ENCODE measurements at regions not wholly inside any gene's neighbourhood (a gene's known extent, or its start where the extent isn't known, plus 50 kb on each side); places are given as distances from the start of the nearest gene placed in this dataset.

GRCh38 chr14:101201535-101202151 is 298.1 kb upstream of the RTL1 start:
- no peak for DNase-seq (ENCODE audit: low spot score)

GRCh38 chr14:101202627-101203404 is 299.3 kb upstream of the RTL1 start:
- no peak for DNase-seq (ENCODE audit: low spot score)
- in situ Hi-C loops (cut with HindIII; ENCODE audit: low sequenced_read_pairs), result no loop called here

More at GRCh38 chr14:101201535-101202151, 298.1 kb upstream of the RTL1 start:
- in situ Hi-C loops (cut with HindIII; ENCODE audit: low sequenced_read_pairs), result no loop called here

GRCh38 chr14:101206556-101206955 is 303.0 kb upstream of the RTL1 start:
- DNase-seq (ENCODE audit: low spot score), result no peak
- in situ Hi-C loops (cut with HindIII; ENCODE audit: low sequenced_read_pairs), result no loop called here

GRCh38 chr14:101207041-101207440 is 303.5 kb upstream of the RTL1 start:
- in situ Hi-C loops (cut with HindIII; ENCODE audit: low sequenced_read_pairs), result no loop called here

GRCh38 chr14:101207897-101208296 is 304.4 kb upstream of the RTL1 start:
- no peak for DNase-seq (ENCODE audit: low spot score)
- in situ Hi-C loops (cut with HindIII; ENCODE audit: low sequenced_read_pairs), result no loop called here

More at GRCh38 chr14:101207041-101207440, 303.5 kb upstream of the RTL1 start:
- no peak for DNase-seq (ENCODE audit: low spot score)

- in situ Hi-C loops (cut with HindIII; ENCODE audit: low sequenced_read_pairs), result no loop called here
- DNase-seq (ENCODE audit: low spot score), result no peak
Observed at GRCh38 chr14:101209594-101209993, 306.1 kb upstream of the RTL1 start.

- DNase-seq (ENCODE audit: low spot score), result no peak
- in situ Hi-C loops (cut with HindIII; ENCODE audit: low sequenced_read_pairs), result no loop called here
Observed at GRCh38 chr14:101215266-101215665, 311.7 kb upstream of the RTL1 start.

- no peak for DNase-seq (ENCODE audit: low spot score)
- in situ Hi-C loops (cut with HindIII; ENCODE audit: low sequenced_read_pairs), result no loop called here
Observed at GRCh38 chr14:101215927-101216326, 312.4 kb upstream of the RTL1 start.

GRCh38 chr14:101216366-101217079 is 313.0 kb upstream of the RTL1 start:
- DNase-seq (ENCODE audit: low spot score), result no peak
- in situ Hi-C loops (cut with HindIII; ENCODE audit: low sequenced_read_pairs), result no loop called here

- in situ Hi-C loops (cut with HindIII; ENCODE audit: low sequenced_read_pairs), result no loop called here
- no peak for DNase-seq (ENCODE audit: low spot score)
Observed at GRCh38 chr14:101217080-101217463, 313.6 kb upstream of the RTL1 start.

- DNase-seq (ENCODE audit: low spot score), result no peak
Observed at GRCh38 chr14:101217616-101218371, 314.3 kb upstream of the RTL1 start.

GRCh38 chr14:101219896-101220703 is 316.6 kb upstream of the RTL1 start:
- in situ Hi-C loops (cut with HindIII; ENCODE audit: low sequenced_read_pairs), result no loop called here
- DNase-seq (ENCODE audit: low spot score), result no peak

More at GRCh38 chr14:101217616-101218371, 314.3 kb upstream of the RTL1 start:
- in situ Hi-C loops (cut with HindIII; ENCODE audit: low sequenced_read_pairs), result no loop called here

- in situ Hi-C loops (cut with HindIII; ENCODE audit: low sequenced_read_pairs), result no loop called here
- DNase-seq (ENCODE audit: low spot score), result no peak
Observed at GRCh38 chr14:101220921-101221510, 317.5 kb upstream of the RTL1 start.

GRCh38 chr14:101221549-101222160 is 318.1 kb upstream of the RTL1 start:
- in situ Hi-C loops (cut with HindIII; ENCODE audit: low sequenced_read_pairs), result no loop called here
- DNase-seq (ENCODE audit: low spot score), result no peak

GRCh38 chr14:101222362-101223070 is 319.0 kb upstream of the RTL1 start:
- no peak for DNase-seq (ENCODE audit: low spot score)
- in situ Hi-C loops (cut with HindIII; ENCODE audit: low sequenced_read_pairs), result no loop called here

- in situ Hi-C loops (cut with HindIII; ENCODE audit: low sequenced_read_pairs), result no loop called here
- DNase-seq (ENCODE audit: low spot score), result peak; percentile 11
Observed at GRCh38 chr14:101223127-101223526, 319.6 kb upstream of the RTL1 start.

GRCh38 chr14:101223561-101224162 is 320.1 kb upstream of the RTL1 start:
- in situ Hi-C loops (cut with HindIII; ENCODE audit: low sequenced_read_pairs), result no loop called here

More at GRCh38 chr14:101223561-101224162, 320.1 kb upstream of the RTL1 start:
- no peak for DNase-seq (ENCODE audit: low spot score)

Data from G401 (cell line).